HG03469 (cell line): ENCODE measurements at regions not wholly inside any gene's neighbourhood (a gene's known extent, or its start where the extent isn't known, plus 50 kb on each side); places are given as distances from the start of the nearest gene placed in this dataset.

Source experiments
- ATAC-seq: cut with Tn5 transposase; IDR thresholded peaks from one replicate; pipeline ENCODE4 v1.9.1; 2021; ENCODE audit warnings: mild to moderate bottlenecking, moderate library complexity, moderate number of reproducible peaks; ENCODE audit not compliant: unreplicated experiment

- no peak for ATAC-seq
Measured at GRCh38 chr18:5646739-5647138, 102.9 kb upstream of the EPB41L3 start.

GRCh38 chr18:5643288-5643687, 99.5 kb upstream of the EPB41L3 start:
- no peak for ATAC-seq

GRCh38 chr18:5640939-5641338, 97.1 kb upstream of the EPB41L3 start:
- ATAC-seq: no peak

- ATAC-seq: no peak
Measured at GRCh38 chr18:5639131-5639530, 95.3 kb upstream of the EPB41L3 start.

GRCh38 chr18:5632041-5632440, 88.2 kb upstream of the EPB41L3 start:
- no peak for ATAC-seq

GRCh38 chr18:5630900-5631413, 87.2 kb upstream of the EPB41L3 start:
- ATAC-seq: no peak

GRCh38 chr18:5630057-5630899, 86.5 kb upstream of the EPB41L3 start:
- no peak for ATAC-seq

GRCh38 chr18:5628512-5629255, 84.9 kb upstream of the EPB41L3 start:
- ATAC-seq: no peak

- ATAC-seq: no peak
Measured at GRCh38 chr18:5627776-5628511, 84.1 kb upstream of the EPB41L3 start.

GRCh38 chr18:5626130-5626880, 82.5 kb upstream of the EPB41L3 start:
- ATAC-seq: no peak

GRCh38 chr18:5625076-5625475, 81.3 kb upstream of the EPB41L3 start:
- ATAC-seq: no peak

GRCh38 chr18:5622905-5623304, 79.1 kb upstream of the EPB41L3 start:
- no peak for ATAC-seq

GRCh38 chr18:5620289-5620688, 76.5 kb upstream of the EPB41L3 start:
- no peak for ATAC-seq

GRCh38 chr18:5619376-5619775, 75.6 kb upstream of the EPB41L3 start:
- no peak for ATAC-seq

- ATAC-seq: no peak
Measured at GRCh38 chr18:5618047-5618688, 74.4 kb upstream of the EPB41L3 start.

GRCh38 chr18:5611221-5611620, 67.4 kb upstream of the EPB41L3 start:
- no peak for ATAC-seq

- no peak for ATAC-seq
Measured at GRCh38 chr18:5608846-5609245, 65.0 kb upstream of the EPB41L3 start.

- no peak for ATAC-seq
Measured at GRCh38 chr18:5606951-5607350, 63.2 kb upstream of the EPB41L3 start.

GRCh38 chr18:5604778-5605177, 61.0 kb upstream of the EPB41L3 start:
- no peak for ATAC-seq

- no peak for ATAC-seq
Measured at GRCh38 chr18:5603153-5603552, 59.4 kb upstream of the EPB41L3 start.
